A673 (cell line): ENCODE measurements at regions not wholly inside any gene's neighbourhood (a gene's known extent, or its start where the extent isn't known, plus 50 kb on each side); places are given as distances from the start of the nearest gene placed in this dataset.

Experiments
- CTCF ChIP-seq: fragments of 300-800, 200-600 bp; sonication (generic); conservative IDR thresholded peaks from 2 replicates; pipeline ENCODE4 v1.5.1; 2017; ENCODE audit warnings: low read depth, mild to moderate bottlenecking, antibody characterized with exemption, low read length, moderate library complexity, mixed read lengths
- EZH2 ChIP-seq: fragments of 200-600 bp; sonication (generic); IDR thresholded peaks from 2 replicates; pipeline ENCODE4 v1.6.1; 2017; ENCODE audit warnings: borderline replicate concordance, low read depth, mild to moderate bottlenecking, mixed read lengths, antibody characterized with exemption, low read length; ENCODE audit not compliant: poor library complexity, severe bottlenecking

DNA sequence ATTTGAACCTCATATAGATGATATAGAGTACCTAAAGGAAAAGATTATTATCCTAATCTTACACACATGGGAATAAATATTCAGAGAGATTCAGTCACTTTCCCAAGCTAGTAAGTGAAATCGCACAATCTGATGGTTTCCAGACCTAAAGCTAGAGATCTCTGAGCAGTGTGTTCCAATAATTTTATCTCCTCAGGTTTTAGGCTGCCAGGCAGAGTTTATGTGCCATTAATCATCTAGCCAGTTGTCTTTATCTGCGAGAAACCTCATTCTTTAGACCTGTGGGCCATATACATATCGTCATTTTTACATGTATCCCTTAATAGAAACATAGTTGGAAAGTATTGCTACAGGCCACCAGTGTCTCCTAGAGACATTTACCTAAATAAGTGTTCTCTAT is 647.2 kb upstream of the STEAP1 start:
- no peak for TF ChIP-seq CTCF
- no peak for TF ChIP-seq EZH2
